ENCODE measurements at regions not wholly inside any gene's neighbourhood (a gene's known extent, or its start where the extent isn't known, plus 50 kb on each side); places are given as distances from the start of the nearest gene placed in this dataset.

- Histone ChIP-seq H3K4me1 (ENCODE audit: insufficient read depth, low read length, severe bottlenecking) (no peaks in the 10 kb centered on the region), H3K4me3 (ENCODE audit: low read depth, low read length, poor library complexity, severe bottlenecking) (no peak overlapping the region), H3K4me2 (ENCODE audit: low read length) (no peak overlapping the region), H3K27me3 (ENCODE audit: insufficient read depth, low read length) (no peaks in the 10 kb centered on the region), H3K79me2 (ENCODE audit: insufficient read depth, low read length) (no peaks in the 10 kb centered on the region), H3K9me3 (ENCODE audit: low read length) (no peaks in the 10 kb centered on the region), H4K20me1 (ENCODE audit: insufficient read depth, low read length) (no peaks in the 10 kb centered on the region), H2AFZ (ENCODE audit: low read length) (no peak overlapping the region), H3K9me2 (ENCODE audit: low read depth, low read length) (no peaks in the 10 kb centered on the region), H3K27ac (ENCODE audit: low read depth, low read length, poor library complexity, severe bottlenecking) (no peak overlapping the region), H3F3A (ENCODE audit: insufficient read depth, low read length) (no peaks in the 10 kb centered on the region), H3K36me3 (ENCODE audit: insufficient read depth, low read length) (no peaks in the 10 kb centered on the region), H3K9ac (ENCODE audit: low read length) (no peak overlapping the region)
- TF ChIP-seq EZH2 (IDR thresholded peaks at IDR 0.05; ENCODE audit: borderline replicate concordance, low read length): no peak
- no peak for TF ChIP-seq CTCF (IDR thresholded peaks at IDR 0.05; ENCODE audit: low read length)
Observed at GRCh38 chr4:35912174-35912573, 332.1 kb downstream of the ARAP2 start.

GRCh38 chr4:35918491-35918977 lies 325.8 kb downstream of the ARAP2 start:
- no peak overlapping the region for H3K27ac ChIP-seq (ENCODE audit: low read depth, low read length, poor library complexity, severe bottlenecking)
- TF ChIP-seq EZH2 (IDR thresholded peaks at IDR 0.05; ENCODE audit: borderline replicate concordance, low read length) (no peak), CTCF (IDR thresholded peaks at IDR 0.05; ENCODE audit: low read length) (no peak)
- H3K4me3 ChIP-seq (ENCODE audit: low read depth, low read length, poor library complexity, severe bottlenecking): no peak overlapping the region
- H3K79me2 ChIP-seq (ENCODE audit: insufficient read depth, low read length): no peaks in the 10 kb centered on the region
- H4K20me1 ChIP-seq (ENCODE audit: insufficient read depth, low read length): no peaks in the 10 kb centered on the region
- no peaks in the 10 kb centered on the region for H3K4me1 ChIP-seq (ENCODE audit: insufficient read depth, low read length, severe bottlenecking)
- no peak overlapping the region for H3K9ac ChIP-seq (ENCODE audit: low read length)
- no peaks in the 10 kb centered on the region for H3K36me3 ChIP-seq (ENCODE audit: insufficient read depth, low read length)
- no peak overlapping the region for H3K4me2 ChIP-seq (ENCODE audit: low read length)
- no peak overlapping the region for H2AFZ ChIP-seq (ENCODE audit: low read length)
- H3K9me3 ChIP-seq (ENCODE audit: low read length): no peaks in the 10 kb centered on the region
- no peaks in the 10 kb centered on the region for H3K9me2 ChIP-seq (ENCODE audit: low read depth, low read length)
- no peaks in the 10 kb centered on the region for H3F3A ChIP-seq (ENCODE audit: insufficient read depth, low read length)
- no peaks in the 10 kb centered on the region for H3K27me3 ChIP-seq (ENCODE audit: insufficient read depth, low read length)

DNA sequence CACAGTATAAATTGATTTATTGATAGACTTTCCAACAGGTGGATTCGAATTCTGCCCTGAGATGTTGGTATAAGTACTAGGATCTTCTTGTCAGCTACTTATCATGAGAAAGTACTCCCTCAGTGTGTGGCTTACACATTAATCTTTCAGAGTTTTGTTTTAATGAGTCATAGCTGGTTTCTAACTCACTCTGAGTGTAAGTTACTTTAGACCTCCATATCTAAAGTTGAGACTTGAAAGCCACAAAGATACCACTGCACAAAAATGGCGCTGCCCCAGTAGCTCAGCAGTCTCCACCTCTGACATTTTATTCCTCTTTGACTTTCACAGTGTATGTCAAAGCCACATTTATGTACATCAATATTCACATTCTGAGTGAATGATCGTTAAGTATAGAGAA lies 318.5 kb downstream of the ARAP2 start:
- H4K20me1 ChIP-seq (ENCODE audit: insufficient read depth, low read length): no peaks in the 10 kb centered on the region
- H3K9me3 ChIP-seq (ENCODE audit: low read length): no peaks in the 10 kb centered on the region
- H3K9ac ChIP-seq (ENCODE audit: low read length): no peak overlapping the region
- H3K79me2 ChIP-seq (ENCODE audit: insufficient read depth, low read length): no peaks in the 10 kb centered on the region
- no peaks in the 10 kb centered on the region for H3K9me2 ChIP-seq (ENCODE audit: low read depth, low read length)
- H3K36me3 ChIP-seq (ENCODE audit: insufficient read depth, low read length): no peaks in the 10 kb centered on the region
- TF ChIP-seq EZH2 (IDR thresholded peaks at IDR 0.05; ENCODE audit: borderline replicate concordance, low read length): no peak
- TF ChIP-seq CTCF (IDR thresholded peaks at IDR 0.05; ENCODE audit: low read length): no peak
- H3K4me2 ChIP-seq (ENCODE audit: low read length): no peak overlapping the region
- H3K4me1 ChIP-seq (ENCODE audit: insufficient read depth, low read length, severe bottlenecking): no peaks in the 10 kb centered on the region
- H3K27ac ChIP-seq (ENCODE audit: low read depth, low read length, poor library complexity, severe bottlenecking): no peak overlapping the region
- H3F3A ChIP-seq (ENCODE audit: insufficient read depth, low read length): no peaks in the 10 kb centered on the region
- H2AFZ ChIP-seq (ENCODE audit: low read length): no peak overlapping the region
- no peaks in the 10 kb centered on the region for H3K27me3 ChIP-seq (ENCODE audit: insufficient read depth, low read length)
- no peak overlapping the region for H3K4me3 ChIP-seq (ENCODE audit: low read depth, low read length, poor library complexity, severe bottlenecking)

Data from OCI-LY1 (cell line).